Muscle of leg (tissue), 3 donors: ENCODE measurements at regions not wholly inside any gene's neighbourhood (a gene's known extent, or its start where the extent isn't known, plus 50 kb on each side); places are given as distances from the start of the nearest gene placed in this dataset.

Experiments
- DNase-seq: peaks from one replicate; pipeline ENCODE4 v3.0.0; 2013
- H3K27ac ChIP-seq: one replicate; pipeline ENCODE4 v1.5.1; 2013; ENCODE audit warnings: mild to moderate bottlenecking, low read length, control low read depth
- H3K27me3 ChIP-seq: one replicate; pipeline ENCODE4 v1.6.1; 2013; ENCODE audit warnings: low read length; ENCODE audit not compliant: control insufficient read depth, insufficient read depth
- H3K36me3 ChIP-seq: one replicate; pipeline ENCODE4 v1.6.1; 2013; ENCODE audit warnings: low read length; ENCODE audit not compliant: control insufficient read depth, insufficient read depth
- H3K4me1 ChIP-seq: one replicate; pipeline ENCODE4 v1.6.1; 2013; ENCODE audit warnings: low read length; ENCODE audit not compliant: control insufficient read depth, insufficient read depth
- H3K4me3 ChIP-seq: one replicate; pipeline ENCODE4 v1.5.1; 2013; ENCODE audit warnings: low read length, control low read depth
- H3K9me3 ChIP-seq: replicated peaks from 2 replicates; pipeline ENCODE4 v1.6.1; 2013; ENCODE audit warnings: low read depth, low read length; ENCODE audit not compliant: control insufficient read depth
- WGBS: methylation state at CpG from one replicate; pipeline ENCODE4 v1.1.5; 2013; ENCODE audit warnings: missing lambda C conversion rate; ENCODE audit not compliant: insufficient coverage; 5-methylcytosine and 5-hydroxymethylcytosine counted together

- peaks cover 20% of the 10 kb centered on the region for H3K4me1 ChIP-seq
- no peak for DNase-seq
- H3K36me3 ChIP-seq, result no peaks in the 10 kb centered on the region
- peaks cover 3% of the 10 kb centered on the region for H3K27me3 ChIP-seq
- no peaks in the 10 kb centered on the region for H3K9me3 ChIP-seq
- H3K4me3 ChIP-seq, result no peak overlapping the region
- H3K27ac ChIP-seq, result no peak overlapping the region
- no CpG with 5 or more reads among the region's 4 CpGs for WGBS
These were observed 160.9 kb upstream of the RAI14 start for GRCh38 chr5:34495178-34495577.

- no peak overlapping the region for H3K4me3 ChIP-seq
- H3K27me3 ChIP-seq, result peaks cover 3% of the 10 kb centered on the region
- H3K36me3 ChIP-seq, result no peaks in the 10 kb centered on the region
- H3K4me1 ChIP-seq, result peaks cover 22% of the 10 kb centered on the region
- H3K9me3 ChIP-seq, result no peaks in the 10 kb centered on the region
- peak; percentile 55 for DNase-seq
- peak overlapping the region; percentile 82 for H3K27ac ChIP-seq
- 23% methylated on average over 7 of the region's 13 CpGs for WGBS
These were observed 159.9 kb upstream of the RAI14 start for GRCh38 chr5:34496260-34496691.

GRCh38 chr5:34496701-34497469, 159.2 kb upstream of the RAI14 start:
- 12% methylated on average over 9 of the region's 10 CpGs for WGBS
- H3K27me3 ChIP-seq, result peaks cover 4% of the 10 kb centered on the region
- H3K4me1 ChIP-seq, result peaks cover 22% of the 10 kb centered on the region
- peak; percentile 98 for DNase-seq
- H3K36me3 ChIP-seq, result no peaks in the 10 kb centered on the region
- peak overlapping the region; percentile 82 for H3K27ac ChIP-seq
- no peak overlapping the region for H3K4me3 ChIP-seq
- no peaks in the 10 kb centered on the region for H3K9me3 ChIP-seq

- no peak overlapping the region for H3K4me3 ChIP-seq
- peaks cover 23% of the 10 kb centered on the region for H3K4me1 ChIP-seq
These were observed 158.7 kb upstream of the RAI14 start for GRCh38 chr5:34497470-34497808.

GRCh38 chr5:34498572-34498971, 157.6 kb upstream of the RAI14 start:
- WGBS, result 73% methylated on average over 4 of the region's 4 CpGs
- DNase-seq, result no peak
- Histone ChIP-seq H3K36me3 (no peaks in the 10 kb centered on the region), H3K4me1 (peaks cover 29% of the 10 kb centered on the region), H3K27me3 (peaks cover 9% of the 10 kb centered on the region), H3K27ac (no peak overlapping the region), H3K4me3 (no peak overlapping the region), H3K9me3 (no peaks in the 10 kb centered on the region)

More at GRCh38 chr5:34497470-34497808, 158.7 kb upstream of the RAI14 start:
- WGBS, result 55% methylated on average over 2 of the region's 3 CpGs
- Histone ChIP-seq H3K36me3 (no peaks in the 10 kb centered on the region), H3K27me3 (peaks cover 6% of the 10 kb centered on the region), H3K27ac (peak overlapping the region; percentile 82), H3K9me3 (no peaks in the 10 kb centered on the region)
- no peak for DNase-seq

- Histone ChIP-seq H3K36me3 (no peaks in the 10 kb centered on the region), H3K4me1 (peaks cover 35% of the 10 kb centered on the region), H3K9me3 (no peaks in the 10 kb centered on the region), H3K27me3 (peaks cover 9% of the 10 kb centered on the region), H3K4me3 (no peak overlapping the region), H3K27ac (no peak overlapping the region)
- DNase-seq, result no peak
- WGBS, result 75% methylated on average over 1 of the region's 5 CpGs
These were observed 157.0 kb upstream of the RAI14 start for GRCh38 chr5:34499001-34499734.

- no peak overlapping the region for H3K4me3 ChIP-seq
- DNase-seq, result no peak
- H3K27ac ChIP-seq, result no peak overlapping the region
- no peaks in the 10 kb centered on the region for H3K36me3 ChIP-seq
- peaks cover 9% of the 10 kb centered on the region for H3K27me3 ChIP-seq
- WGBS, result 67% methylated on average over 5 of the region's 9 CpGs
- peaks cover 36% of the 10 kb centered on the region for H3K4me1 ChIP-seq
- H3K9me3 ChIP-seq, result no peaks in the 10 kb centered on the region
These were observed 155.8 kb upstream of the RAI14 start for GRCh38 chr5:34500236-34500847.

- no peaks in the 10 kb centered on the region for H3K36me3 ChIP-seq
- H3K9me3 ChIP-seq, result no peaks in the 10 kb centered on the region
- H3K4me3 ChIP-seq, result no peak overlapping the region
- H3K4me1 ChIP-seq, result peaks cover 36% of the 10 kb centered on the region
- no peak overlapping the region for H3K27ac ChIP-seq
- H3K27me3 ChIP-seq, result peaks cover 12% of the 10 kb centered on the region
- DNase-seq, result no peak
- WGBS, result no CpG with 5 or more reads among the region's 2 CpGs
These were observed 155.1 kb upstream of the RAI14 start for GRCh38 chr5:34501016-34501415.

GRCh38 chr5:34501840-34502239, 154.3 kb upstream of the RAI14 start:
- no peak for DNase-seq
- Histone ChIP-seq H3K36me3 (no peaks in the 10 kb centered on the region), H3K4me1 (peaks cover 28% of the 10 kb centered on the region), H3K4me3 (no peak overlapping the region), H3K9me3 (no peaks in the 10 kb centered on the region), H3K27ac (no peak overlapping the region), H3K27me3 (peaks cover 12% of the 10 kb centered on the region)
- 80% methylated on average over 1 of the region's 3 CpGs for WGBS

- 73% methylated on average over 4 of the region's 7 CpGs for WGBS
- no peak overlapping the region for H3K4me3 ChIP-seq
- peaks cover 12% of the 10 kb centered on the region for H3K27me3 ChIP-seq
- no peak for DNase-seq
- peaks cover 21% of the 10 kb centered on the region for H3K4me1 ChIP-seq
- no peak overlapping the region for H3K27ac ChIP-seq
- no peaks in the 10 kb centered on the region for H3K9me3 ChIP-seq
- H3K36me3 ChIP-seq, result no peaks in the 10 kb centered on the region
These were observed 153.5 kb upstream of the RAI14 start for GRCh38 chr5:34502581-34502980.
